ENCODE measurements at regions not wholly inside any gene's neighbourhood (a gene's known extent, or its start where the extent isn't known, plus 50 kb on each side); places are given as distances from the start of the nearest gene placed in this dataset.

DNA sequence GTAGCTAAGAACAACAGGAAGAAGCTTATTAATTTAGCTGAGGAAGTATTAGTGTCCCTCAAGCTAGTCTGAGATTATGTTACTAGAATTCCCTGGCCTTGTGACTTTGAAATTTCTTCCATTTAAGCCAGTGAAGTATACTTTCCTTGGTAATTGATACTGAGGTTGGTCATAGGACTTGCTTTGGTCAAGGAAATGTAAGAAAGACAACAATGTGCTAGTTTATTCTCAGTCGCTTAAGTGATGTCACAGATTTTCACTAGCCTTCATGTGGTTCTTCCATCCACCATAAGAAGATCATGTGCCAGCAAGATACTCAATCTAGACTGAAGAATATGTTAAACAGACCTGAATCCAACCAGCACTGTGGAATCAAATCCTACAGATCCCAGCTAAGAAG is 1140.1 kb downstream of the TECRL start:
- TF ChIP-seq, protein P1, sequence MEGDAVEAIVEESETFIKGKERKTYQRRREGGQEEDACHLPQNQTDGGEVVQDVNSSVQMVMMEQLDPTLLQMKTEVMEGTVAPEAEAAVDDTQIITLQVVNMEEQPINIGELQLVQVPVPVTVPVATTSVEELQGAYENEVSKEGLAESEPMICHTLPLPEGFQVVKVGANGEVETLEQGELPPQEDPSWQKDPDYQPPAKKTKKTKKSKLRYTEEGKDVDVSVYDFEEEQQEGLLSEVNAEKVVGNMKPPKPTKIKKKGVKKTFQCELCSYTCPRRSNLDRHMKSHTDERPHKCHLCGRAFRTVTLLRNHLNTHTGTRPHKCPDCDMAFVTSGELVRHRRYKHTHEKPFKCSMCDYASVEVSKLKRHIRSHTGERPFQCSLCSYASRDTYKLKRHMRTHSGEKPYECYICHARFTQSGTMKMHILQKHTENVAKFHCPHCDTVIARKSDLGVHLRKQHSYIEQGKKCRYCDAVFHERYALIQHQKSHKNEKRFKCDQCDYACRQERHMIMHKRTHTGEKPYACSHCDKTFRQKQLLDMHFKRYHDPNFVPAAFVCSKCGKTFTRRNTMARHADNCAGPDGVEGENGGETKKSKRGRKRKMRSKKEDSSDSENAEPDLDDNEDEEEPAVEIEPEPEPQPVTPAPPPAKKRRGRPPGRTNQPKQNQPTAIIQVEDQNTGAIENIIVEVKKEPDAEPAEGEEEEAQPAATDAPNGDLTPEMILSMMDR (conservative IDR thresholded peaks at IDR 0.05; ENCODE audit: low read length), result no peak
- no peak for TF ChIP-seq EZH2phosphoT487 (IDR thresholded peaks at IDR 0.05; ENCODE audit: borderline replicate concordance, low read depth, low read length)

All from OCI-LY7 (cell line).